A549 (cell line): ENCODE measurements at regions not wholly inside any gene's neighbourhood (a gene's known extent, or its start where the extent isn't known, plus 50 kb on each side); places are given as distances from the start of the nearest gene placed in this dataset.
"Not testable (repeated sequence)": the region's sequence is repeated elsewhere in the genome, so short reads cannot be mapped to it uniquely, and the experiment has no call there.

Experiments used
- ATAC-seq, 2 experiments: fragments of 200-7000 bp in 1 of 2; fragments of >200 bp in 1 of 2; cut with Nextera tagmentation in 1 of 2; cut with Tn5 transposase in 1 of 2; 3 replicates each; pipeline versions ENCODE4 v1.8.0 to v1.9.1; 2018 to 2020; ENCODE audit warnings: mild to moderate bottlenecking in 1 of 2, moderate library complexity in 1 of 2
- CTCF ChIA-PET: fragments of 300-600 bp; sonication (Branson Sonifier 250); formaldehyde crosslinking; extraction: SDS; loops from one replicate; lab custom pipeline; 2021; ENCODE audit warnings: antibody characterized with exemption, inconsistent platforms; lab: Yijun Ruan, JAX
- POLR2A ChIA-PET: fragments of 350-600 bp; formaldehyde crosslinking; extraction: SDS; loops from one replicate; lab custom pipeline; 2021; ENCODE audit warnings: antibody characterized with exemption, inconsistent platforms; lab: Yijun Ruan, JAX
- DNase-seq, 2 experiments: peaks; one replicate each; pipeline versions ENCODE4 v3.0.0 to v3.0.0-alpha.2; 2011 to 2016; ENCODE audit warnings: low read depth in 1 of 2, low spot score in 1 of 2
- FAIRE-seq: peaks from 2 replicates; lab custom pipeline; 2011; peaks lifted over from hg19 to GRCh38; lab: Jason Lieb, UNC
- H3K27ac ChIP-seq, 2 experiments: fragments of >200 bp; sonication (Bioruptor Twin); formaldehyde crosslinking; 3 replicates each; pipeline ENCODE4 v1.5.1; 2016 to 2017
- H3K4me1 ChIP-seq: fragments of >200 bp; sonication (Bioruptor Twin); formaldehyde crosslinking; 3 replicates; pipeline ENCODE4 v1.6.1; 2016
- H3K4me2 ChIP-seq: fragments of >200 bp; sonication (Bioruptor Twin); formaldehyde crosslinking; 3 replicates; pipeline ENCODE4 v1.6.1; 2016
- H3K4me3 ChIP-seq: fragments of >200 bp; sonication (Bioruptor Twin); formaldehyde crosslinking; 3 replicates; pipeline ENCODE4 v1.5.1; 2016
- H3K9me3 ChIP-seq: fragments of >200 bp; sonication (Bioruptor Twin); formaldehyde crosslinking; 3 replicates; pipeline ENCODE4 v1.6.1; 2016
- WGBS: methylation state at CpG from one replicate; pipeline ENCODE4 v1.1.6; 2017; ENCODE audit errors: missing lambda C conversion rate; 5-methylcytosine and 5-hydroxymethylcytosine counted together

- H3K27ac ChIP-seq, ATAC-seq, CTCF ChIA-PET, POLR2A ChIA-PET, FAIRE-seq, DNase-seq, H3K9me3 ChIP-seq, H3K4me3 ChIP-seq, H3K4me1 ChIP-seq, H3K4me2 ChIP-seq: not testable (repeated sequence)
- WGBS = 0% methylated on average over 1 of the region's 1 CpG
Measured at GRCh38 chr1:83194610-83195009, 804.3 kb downstream of the TTLL7 start.

- H3K9me3 ChIP-seq, H3K4me2 ChIP-seq, CTCF ChIA-PET, DNase-seq, FAIRE-seq, H3K4me1 ChIP-seq, POLR2A ChIA-PET, H3K27ac ChIP-seq, ATAC-seq, H3K4me3 ChIP-seq: not testable (repeated sequence)
- 34% methylated on average over 16 of the region's 26 CpGs for WGBS
Measured at GRCh38 chr1:83182033-83182728, 816.8 kb downstream of the TTLL7 start.

GRCh38 chr1:83180621-83181020, 818.3 kb downstream of the TTLL7 start:
- POLR2A ChIA-PET, H3K9me3 ChIP-seq, FAIRE-seq, ATAC-seq, H3K4me1 ChIP-seq, H3K4me3 ChIP-seq, CTCF ChIA-PET, DNase-seq, H3K27ac ChIP-seq, H3K4me2 ChIP-seq: not testable (repeated sequence)
- WGBS = 2% methylated on average over 3 of the region's 3 CpGs

- H3K9me3 ChIP-seq, POLR2A ChIA-PET, DNase-seq, FAIRE-seq, H3K4me2 ChIP-seq, H3K4me3 ChIP-seq, H3K4me1 ChIP-seq, ATAC-seq, H3K27ac ChIP-seq: not testable (repeated sequence)
- 6% methylated on average over 5 of the region's 9 CpGs for whole genome bisulfite sequencing
- CTCF ChIA-PET = interaction anchor here (0.6 kb wide), 1 partner anchor 694 kb away, joined by 3 read pairs; no protein-coding TSS in a partner anchor
Measured at GRCh38 chr1:83167634-83168033, 831.3 kb downstream of the TTLL7 start.

- H3K4me3 ChIP-seq, H3K4me1 ChIP-seq, CTCF ChIA-PET, FAIRE-seq, DNase-seq, H3K9me3 ChIP-seq, POLR2A ChIA-PET, H3K4me2 ChIP-seq, ATAC-seq, H3K27ac ChIP-seq: not testable (repeated sequence)
- WGBS = no CpG with 5 or more reads among the region's 3 CpGs
Measured at GRCh38 chr1:83163879-83164475, 835.0 kb downstream of the TTLL7 start.

GRCh38 chr1:83158924-83159323, 840.0 kb downstream of the TTLL7 start:
- H3K27ac ChIP-seq, CTCF ChIA-PET, H3K9me3 ChIP-seq, H3K4me3 ChIP-seq, POLR2A ChIA-PET, ATAC-seq, DNase-seq, H3K4me2 ChIP-seq, H3K4me1 ChIP-seq: not testable (repeated sequence)
- FAIRE-seq = peak; percentile 77
- WGBS = no CpG with 5 or more reads among the region's 1 CpG

- DNase-seq, H3K9me3 ChIP-seq, H3K4me1 ChIP-seq, POLR2A ChIA-PET, CTCF ChIA-PET, H3K4me2 ChIP-seq, ATAC-seq, H3K4me3 ChIP-seq, H3K27ac ChIP-seq: not testable (repeated sequence)
- WGBS = 15% methylated on average over 1 of the region's 1 CpG
- FAIRE-seq = peak; percentile 23
Measured at GRCh38 chr1:83154306-83154705, 844.6 kb downstream of the TTLL7 start.

- WGBS = 40% methylated on average over 2 of the region's 3 CpGs
- FAIRE-seq (peak; percentile 39), ATAC-seq (peak; percentile 92 to 98)
- H3K4me2 ChIP-seq, H3K4me3 ChIP-seq, DNase-seq, POLR2A ChIA-PET, H3K9me3 ChIP-seq, CTCF ChIA-PET, H3K4me1 ChIP-seq, H3K27ac ChIP-seq: not testable (repeated sequence)
Measured at GRCh38 chr1:83151167-83151898, 847.6 kb downstream of the TTLL7 start.

- FAIRE-seq, H3K4me3 ChIP-seq, POLR2A ChIA-PET, H3K4me1 ChIP-seq, H3K27ac ChIP-seq, H3K9me3 ChIP-seq, ATAC-seq, DNase-seq, CTCF ChIA-PET, H3K4me2 ChIP-seq: not testable (repeated sequence)
- 23% methylated on average over 6 of the region's 6 CpGs for whole genome bisulfite sequencing
Measured at GRCh38 chr1:83150479-83150878, 848.5 kb downstream of the TTLL7 start.

- DNase-seq, H3K9me3 ChIP-seq, ATAC-seq, H3K4me3 ChIP-seq, POLR2A ChIA-PET, CTCF ChIA-PET, H3K4me2 ChIP-seq, H3K27ac ChIP-seq, FAIRE-seq, H3K4me1 ChIP-seq: not testable (repeated sequence)
- WGBS = 0% methylated on average over 1 of the region's 2 CpGs
Measured at GRCh38 chr1:83145820-83146219, 853.1 kb downstream of the TTLL7 start.

GRCh38 chr1:83142802-83143201, 856.1 kb downstream of the TTLL7 start:
- H3K4me3 ChIP-seq, ATAC-seq, FAIRE-seq, H3K27ac ChIP-seq, DNase-seq, H3K9me3 ChIP-seq, H3K4me1 ChIP-seq, H3K4me2 ChIP-seq, POLR2A ChIA-PET, CTCF ChIA-PET: not testable (repeated sequence)
- WGBS = 0% methylated on average over 1 of the region's 1 CpG
